ENCODE measurements at regions not wholly inside any gene's neighbourhood (a gene's known extent, or its start where the extent isn't known, plus 50 kb on each side); places are given as distances from the start of the nearest gene placed in this dataset.

GRCh38 chr4:158998624-158999023, 104.3 kb upstream of the RAPGEF2 start:
- Histone ChIP-seq H3K4me3 (ENCODE audit: low read depth, low read length) (no peak overlapping the region), H3K9me3 (ENCODE audit: control insufficient read depth, insufficient read depth, low read depth, low read length) (no peaks in the 10 kb centered on the region), H3K27ac (ENCODE audit: extremely low read depth, low read depth, low read length) (no peak overlapping the region), H3K36me3 (ENCODE audit: control insufficient read depth in 2 of 2, insufficient read depth in 1 of 2, low read length in 2 of 2) (no peaks in the 10 kb centered on the region), H3K4me1 (ENCODE audit: control insufficient read depth, insufficient read depth, low read length) (peaks cover 13% of the 10 kb centered on the region)
- CTCF ChIA-PET: interaction anchor here (0.6 to 0.9 kb wide), 3 partner anchors 39 to 219 kb away, joined by 3 read pairs; no protein-coding TSS in a partner anchor
- POLR2A ChIA-PET: no interaction called here
- no peak for TF ChIP-seq ZFHX2 (tag by site-specific recombination; conservative IDR thresholded peaks at IDR 0.05)
- TF ChIP-seq ZNF600 (tag by site-specific recombination; IDR thresholded peaks at IDR 0.05): peak; percentile 78
- TF ChIP-seq ZNF580 (tag by site-specific recombination; IDR thresholded peaks at IDR 0.05): peak; percentile 75; the same call in 1 of the 2 replicates
- TF ChIP-seq ATF2 (tag by site-specific recombination; IDR thresholded peaks at IDR 0.05; ENCODE audit: low read depth): peak; percentile 95
- TF ChIP-seq ZNF366 (tag by site-specific recombination; conservative IDR thresholded peaks at IDR 0.05): peak; percentile 63
- TF ChIP-seq ZSCAN23 (tag by site-specific recombination; IDR thresholded peaks at IDR 0.05): no peak
- TF ChIP-seq ZNF121 (tag by site-specific recombination; IDR thresholded peaks at IDR 0.05): no peak
- TF ChIP-seq ZNF24 (tag by site-specific recombination; IDR thresholded peaks at IDR 0.05): peak; percentile 65; the same call in 1 of the 2 replicates
- TF ChIP-seq ZNF391 (tag by site-specific recombination; IDR thresholded peaks at IDR 0.05; ENCODE audit: borderline replicate concordance, low read depth): peak; percentile 40; the same call in 1 of the 2 replicates
- TF ChIP-seq, protein P1, sequence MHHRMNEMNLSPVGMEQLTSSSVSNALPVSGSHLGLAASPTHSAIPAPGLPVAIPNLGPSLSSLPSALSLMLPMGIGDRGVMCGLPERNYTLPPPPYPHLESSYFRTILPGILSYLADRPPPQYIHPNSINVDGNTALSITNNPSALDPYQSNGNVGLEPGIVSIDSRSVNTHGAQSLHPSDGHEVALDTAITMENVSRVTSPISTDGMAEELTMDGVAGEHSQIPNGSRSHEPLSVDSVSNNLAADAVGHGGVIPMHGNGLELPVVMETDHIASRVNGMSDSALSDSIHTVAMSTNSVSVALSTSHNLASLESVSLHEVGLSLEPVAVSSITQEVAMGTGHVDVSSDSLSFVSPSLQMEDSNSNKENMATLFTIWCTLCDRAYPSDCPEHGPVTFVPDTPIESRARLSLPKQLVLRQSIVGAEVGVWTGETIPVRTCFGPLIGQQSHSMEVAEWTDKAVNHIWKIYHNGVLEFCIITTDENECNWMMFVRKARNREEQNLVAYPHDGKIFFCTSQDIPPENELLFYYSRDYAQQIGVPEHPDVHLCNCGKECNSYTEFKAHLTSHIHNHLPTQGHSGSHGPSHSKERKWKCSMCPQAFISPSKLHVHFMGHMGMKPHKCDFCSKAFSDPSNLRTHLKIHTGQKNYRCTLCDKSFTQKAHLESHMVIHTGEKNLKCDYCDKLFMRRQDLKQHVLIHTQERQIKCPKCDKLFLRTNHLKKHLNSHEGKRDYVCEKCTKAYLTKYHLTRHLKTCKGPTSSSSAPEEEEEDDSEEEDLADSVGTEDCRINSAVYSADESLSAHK (tag by site-specific recombination; IDR thresholded peaks at IDR 0.05): 0 out of 2 replicates have a peak, but pooled peaks have one; percentile 44
- TF ChIP-seq ZNF292 (tag by site-specific recombination; IDR thresholded peaks at IDR 0.05; ENCODE audit: borderline replicate concordance, low read depth): no peak
- TF ChIP-seq TRIM28 (IDR thresholded peaks at IDR 0.05; ENCODE audit: borderline replicate concordance, low read length): peak; percentile 17; the same call in 1 of the 2 replicates
- TF ChIP-seq ZNF660 (tag by site-specific recombination; IDR thresholded peaks at IDR 0.05): 0 out of 2 replicates have a peak, but pooled peaks have one; percentile 29
- no peak for TF ChIP-seq OVOL3 (tag by site-specific recombination; IDR thresholded peaks at IDR 0.05)
- TF ChIP-seq INSM2 (tag by site-specific recombination; IDR thresholded peaks at IDR 0.05): peak; percentile 80
- peak; percentile 46; the same call in 1 of the 2 replicates for TF ChIP-seq KLF10 (tag by site-specific recombination; IDR thresholded peaks at IDR 0.05)
- TF ChIP-seq HIC1 (tag by site-specific recombination; IDR thresholded peaks at IDR 0.05): peak; percentile 71; the same call in 1 of the 2 replicates
- no peak for TF ChIP-seq ZNF830 (tag by site-specific recombination; IDR thresholded peaks at IDR 0.05; ENCODE audit: low read depth)
- TF ChIP-seq ZBTB21 (tag by site-specific recombination; IDR thresholded peaks at IDR 0.05): 0 out of 2 replicates have a peak, but pooled peaks have one; percentile 11
- no peak for TF ChIP-seq ZNF175 (tag by site-specific recombination; IDR thresholded peaks at IDR 0.05)
- TF ChIP-seq ZBTB17 (tag by site-specific recombination; IDR thresholded peaks at IDR 0.05): peak; percentile 48; the same call in 1 of the 2 replicates
- peak; percentile 85; the same call in 1 of the 2 replicates for TF ChIP-seq ZSCAN30 (tag by site-specific recombination; IDR thresholded peaks at IDR 0.05)
- peak; percentile 45; the same call in 1 of the 2 replicates for TF ChIP-seq KLF17 (tag by site-specific recombination; IDR thresholded peaks at IDR 0.05)
- TF ChIP-seq, protein P2, sequence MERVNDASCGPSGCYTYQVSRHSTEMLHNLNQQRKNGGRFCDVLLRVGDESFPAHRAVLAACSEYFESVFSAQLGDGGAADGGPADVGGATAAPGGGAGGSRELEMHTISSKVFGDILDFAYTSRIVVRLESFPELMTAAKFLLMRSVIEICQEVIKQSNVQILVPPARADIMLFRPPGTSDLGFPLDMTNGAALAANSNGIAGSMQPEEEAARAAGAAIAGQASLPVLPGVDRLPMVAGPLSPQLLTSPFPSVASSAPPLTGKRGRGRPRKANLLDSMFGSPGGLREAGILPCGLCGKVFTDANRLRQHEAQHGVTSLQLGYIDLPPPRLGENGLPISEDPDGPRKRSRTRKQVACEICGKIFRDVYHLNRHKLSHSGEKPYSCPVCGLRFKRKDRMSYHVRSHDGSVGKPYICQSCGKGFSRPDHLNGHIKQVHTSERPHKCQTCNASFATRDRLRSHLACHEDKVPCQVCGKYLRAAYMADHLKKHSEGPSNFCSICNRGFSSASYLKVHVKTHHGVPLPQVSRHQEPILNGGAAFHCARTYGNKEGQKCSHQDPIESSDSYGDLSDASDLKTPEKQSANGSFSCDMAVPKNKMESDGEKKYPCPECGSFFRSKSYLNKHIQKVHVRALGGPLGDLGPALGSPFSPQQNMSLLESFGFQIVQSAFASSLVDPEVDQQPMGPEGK (tag by site-specific recombination; IDR thresholded peaks at IDR 0.05): 0 out of 2 replicates have a peak, but pooled peaks have one; percentile 44
- TF ChIP-seq FEZF1 (tag by site-specific recombination; IDR thresholded peaks at IDR 0.05): peak; percentile 55; the same call in 1 of the 2 replicates
- TF ChIP-seq ZEB2 (tag by site-specific recombination; IDR thresholded peaks at IDR 0.05): peak; percentile 82
